ENCODE measurements at regions not wholly inside any gene's neighbourhood (a gene's known extent, or its start where the extent isn't known, plus 50 kb on each side); places are given as distances from the start of the nearest gene placed in this dataset.

GRCh38 chr9:86768020-86768419 is 179.3 kb downstream of the GAS1 start:
- H3K27me3 ChIP-seq (ENCODE audit: insufficient read depth, low read length), result no peaks in the 10 kb centered on the region
- H3K9ac ChIP-seq (ENCODE audit: low read length), result no peak overlapping the region
- TF ChIP-seq EZH2 (IDR thresholded peaks at IDR 0.05; ENCODE audit: insufficient read depth, low read length) (no peak), CTCF (IDR thresholded peaks at IDR 0.05; ENCODE audit: insufficient read depth, low read depth, low read length) (no peak)
- Mint-ChIP-seq H3K4me1 (ENCODE audit: low read depth, unreplicated experiment) (peaks cover 15% of the 10 kb centered on the region), H3K27ac (ENCODE audit: unreplicated experiment) (no peak overlapping the region), H3K27me3 (ENCODE audit: low read depth, unreplicated experiment) (peaks cover 4% of the 10 kb centered on the region), H3K9me3 (ENCODE audit: unreplicated experiment) (peaks cover 9% of the 10 kb centered on the region), H3K36me3 (ENCODE audit: low read depth, unreplicated experiment) (peaks cover 3% of the 10 kb centered on the region), H3K4me3 (ENCODE audit: unreplicated experiment) (no peak overlapping the region)
- H3K79me2 ChIP-seq (ENCODE audit: insufficient read depth, low read length), result no peaks in the 10 kb centered on the region
- no peaks in the 10 kb centered on the region for H4K20me1 ChIP-seq (ENCODE audit: insufficient read depth, low read length)
- H3K4me1 ChIP-seq (ENCODE audit: insufficient read depth, low read length), result peaks cover 14% of the 10 kb centered on the region
- no peaks in the 10 kb centered on the region for H3K9me3 ChIP-seq (ENCODE audit: insufficient read depth, low read depth, low read length)
- H3K36me3 ChIP-seq (ENCODE audit: insufficient read depth, low read length), result no peaks in the 10 kb centered on the region
- no peak overlapping the region for H3K4me2 ChIP-seq (ENCODE audit: low read length)
- no peak overlapping the region for H3K4me3 ChIP-seq (ENCODE audit: insufficient read depth, low read depth, low read length)
- H3K27ac ChIP-seq (ENCODE audit: low read depth, low read length), result no peak overlapping the region
- H2AFZ ChIP-seq (ENCODE audit: low read depth, low read length), result no peak overlapping the region
- DNase-seq (ENCODE audit: low read depth) (no peak), FAIRE-seq (no peak)

- no peaks in the 10 kb centered on the region for H3K9me3 ChIP-seq (ENCODE audit: insufficient read depth, low read depth, low read length)
- H3K4me2 ChIP-seq (ENCODE audit: low read length), result peak overlapping the region; percentile 29
- H3K27ac Mint-ChIP-seq (ENCODE audit: unreplicated experiment), result peak overlapping the region; percentile 70
- DNase-seq (ENCODE audit: low read depth) (peak; percentile 42), FAIRE-seq (no peak)
- peak overlapping the region; percentile 50 for H3K27ac ChIP-seq (ENCODE audit: low read depth, low read length)
- H3K36me3 Mint-ChIP-seq (ENCODE audit: low read depth, unreplicated experiment), result peaks cover 3% of the 10 kb centered on the region
- no peak for TF ChIP-seq EZH2 (IDR thresholded peaks at IDR 0.05; ENCODE audit: insufficient read depth, low read length)
- no peak for TF ChIP-seq CTCF (IDR thresholded peaks at IDR 0.05; ENCODE audit: insufficient read depth, low read depth, low read length)
- H3K4me3 Mint-ChIP-seq (ENCODE audit: unreplicated experiment), result no peak overlapping the region
- peaks cover 15% of the 10 kb centered on the region for H3K4me1 Mint-ChIP-seq (ENCODE audit: low read depth, unreplicated experiment)
- H3K4me1 ChIP-seq (ENCODE audit: insufficient read depth, low read length), result peaks cover 14% of the 10 kb centered on the region
- H3K9ac ChIP-seq (ENCODE audit: low read length), result no peak overlapping the region
- H3K27me3 Mint-ChIP-seq (ENCODE audit: low read depth, unreplicated experiment), result peaks cover 3% of the 10 kb centered on the region
- H3K27me3 ChIP-seq (ENCODE audit: insufficient read depth, low read length), result no peaks in the 10 kb centered on the region
- H2AFZ ChIP-seq (ENCODE audit: low read depth, low read length), result no peak overlapping the region
- H3K79me2 ChIP-seq (ENCODE audit: insufficient read depth, low read length), result no peaks in the 10 kb centered on the region
- H3K4me3 ChIP-seq (ENCODE audit: insufficient read depth, low read depth, low read length), result no peak overlapping the region
- no peaks in the 10 kb centered on the region for H3K36me3 ChIP-seq (ENCODE audit: insufficient read depth, low read length)
- H4K20me1 ChIP-seq (ENCODE audit: insufficient read depth, low read length), result no peaks in the 10 kb centered on the region
- peaks cover 7% of the 10 kb centered on the region for H3K9me3 Mint-ChIP-seq (ENCODE audit: unreplicated experiment)
Measured at GRCh38 chr9:86767373-86767772, 179.9 kb downstream of the GAS1 start.

GRCh38 chr9:86766912-86767311 is 180.4 kb downstream of the GAS1 start:
- FAIRE-seq, result no peak
- DNase-seq (ENCODE audit: low read depth), result peak; percentile 97
- H3K9me3 ChIP-seq (ENCODE audit: insufficient read depth, low read depth, low read length), result no peaks in the 10 kb centered on the region
- no peak overlapping the region for H3K9ac ChIP-seq (ENCODE audit: low read length)
- H3K4me3 Mint-ChIP-seq (ENCODE audit: unreplicated experiment), result no peak overlapping the region
- TF ChIP-seq EZH2 (IDR thresholded peaks at IDR 0.05; ENCODE audit: insufficient read depth, low read length), result no peak
- TF ChIP-seq CTCF (IDR thresholded peaks at IDR 0.05; ENCODE audit: insufficient read depth, low read depth, low read length), result no peak
- H2AFZ ChIP-seq (ENCODE audit: low read depth, low read length), result no peak overlapping the region
- H3K27ac Mint-ChIP-seq (ENCODE audit: unreplicated experiment), result peak overlapping the region; percentile 70
- H4K20me1 ChIP-seq (ENCODE audit: insufficient read depth, low read length), result no peaks in the 10 kb centered on the region
- H3K9me3 Mint-ChIP-seq (ENCODE audit: unreplicated experiment), result peaks cover 7% of the 10 kb centered on the region
- H3K4me3 ChIP-seq (ENCODE audit: insufficient read depth, low read depth, low read length), result no peak overlapping the region
- H3K27me3 Mint-ChIP-seq (ENCODE audit: low read depth, unreplicated experiment), result peaks cover 3% of the 10 kb centered on the region
- no peaks in the 10 kb centered on the region for H3K79me2 ChIP-seq (ENCODE audit: insufficient read depth, low read length)
- no peaks in the 10 kb centered on the region for H3K36me3 ChIP-seq (ENCODE audit: insufficient read depth, low read length)
- H3K27ac ChIP-seq (ENCODE audit: low read depth, low read length), result peak overlapping the region; percentile 50
- no peaks in the 10 kb centered on the region for H3K27me3 ChIP-seq (ENCODE audit: insufficient read depth, low read length)
- H3K4me2 ChIP-seq (ENCODE audit: low read length), result peak overlapping the region; percentile 29
- H3K4me1 Mint-ChIP-seq (ENCODE audit: low read depth, unreplicated experiment), result peaks cover 15% of the 10 kb centered on the region
- peaks cover 14% of the 10 kb centered on the region for H3K4me1 ChIP-seq (ENCODE audit: insufficient read depth, low read length)
- peaks cover 3% of the 10 kb centered on the region for H3K36me3 Mint-ChIP-seq (ENCODE audit: low read depth, unreplicated experiment)

Measured in astrocyte (in vitro differentiated cells and primary cell).